H9 (cell line): ENCODE measurements at regions not wholly inside any gene's neighbourhood (a gene's known extent, or its start where the extent isn't known, plus 50 kb on each side); places are given as distances from the start of the nearest gene placed in this dataset.

ENCODE experiments used
- DNase-seq: peaks from one replicate; pipeline ENCODE4 v3.0.0-alpha.2; 2017
- H2AFZ ChIP-seq: one replicate; pipeline ENCODE4 v1.6.1; 2013; ENCODE audit warnings: mild to moderate bottlenecking, low read length, control low read depth, moderate library complexity
- H2AK5ac ChIP-seq: 2 replicates; pipeline ENCODE4 v1.6.1; 2013; ENCODE audit warnings: low read length, control low read depth, mixed read lengths; ENCODE audit not compliant: insufficient read length
- H2BK120ac ChIP-seq: one replicate; pipeline ENCODE4 v1.6.1; 2013; ENCODE audit warnings: low read depth, mild to moderate bottlenecking, low read length, control low read depth, inconsistent platforms; ENCODE audit not compliant: poor library complexity, severe bottlenecking
- H2BK12ac ChIP-seq: 2 replicates; pipeline ENCODE4 v1.6.1; 2013; ENCODE audit warnings: low read length, control low read depth, mixed read lengths, low read depth; ENCODE audit not compliant: insufficient read length
- H2BK15ac ChIP-seq: 2 replicates; pipeline ENCODE4 v1.6.1; 2013; ENCODE audit warnings: low read depth, low read length, control low read depth
- H2BK20ac ChIP-seq: one replicate; pipeline ENCODE4 v1.6.1; 2013; ENCODE audit warnings: low read depth, mild to moderate bottlenecking, low read length, control low read depth, inconsistent platforms; ENCODE audit not compliant: poor library complexity, severe bottlenecking
- H2BK5ac ChIP-seq: 2 replicates; pipeline ENCODE4 v1.6.1; 2013; ENCODE audit warnings: low read length, control low read depth, mixed read lengths; ENCODE audit not compliant: insufficient read length
- H3K14ac ChIP-seq: 2 replicates; pipeline ENCODE4 v1.6.1; 2013; ENCODE audit warnings: low read length, control low read depth; ENCODE audit not compliant: insufficient read depth
- H3K18ac ChIP-seq: 2 replicates; pipeline ENCODE4 v1.6.1; 2013; ENCODE audit warnings: low read depth, mild to moderate bottlenecking, mixed read lengths, low read length, control low read depth; ENCODE audit not compliant: insufficient read length
- H3K23ac ChIP-seq: 2 replicates; pipeline ENCODE4 v1.6.1; 2013; ENCODE audit warnings: low read length, control low read depth, mixed read lengths, low read depth; ENCODE audit not compliant: insufficient read length
- H3K23me2 ChIP-seq: 2 replicates; pipeline ENCODE4 v1.6.1; 2013; ENCODE audit warnings: low read depth, mild to moderate bottlenecking, mixed read lengths, low read length, control low read depth; ENCODE audit not compliant: insufficient read length, poor library complexity, severe bottlenecking
- H3K27ac ChIP-seq: 2 replicates; pipeline ENCODE4 v1.5.1; 2013; ENCODE audit warnings: low read length, control low read depth, mixed read lengths, low read depth; ENCODE audit not compliant: insufficient read length
- H3K27me3 ChIP-seq: 2 replicates; pipeline ENCODE4 v1.6.1; 2013; ENCODE audit warnings: low read length, control low read depth, inconsistent platforms; ENCODE audit not compliant: insufficient read depth
- H3K4ac ChIP-seq: 2 replicates; pipeline ENCODE4 v1.6.1; 2013; ENCODE audit warnings: low read depth, mild to moderate bottlenecking, control low read depth, inconsistent platforms, low read length, moderate library complexity
- H3K4me1 ChIP-seq: 2 replicates; pipeline ENCODE4 v1.6.1; 2013; ENCODE audit warnings: low read length, control low read depth, inconsistent platforms; ENCODE audit not compliant: insufficient read depth
- H3K4me2 ChIP-seq: 2 replicates; pipeline ENCODE4 v1.6.1; 2013; ENCODE audit warnings: low read length, control low read depth, mixed read lengths; ENCODE audit not compliant: insufficient read length, insufficient read depth
- H3K56ac ChIP-seq: 2 replicates; pipeline ENCODE4 v1.6.1; 2013; ENCODE audit warnings: low read depth, mild to moderate bottlenecking, mixed read lengths, low read length, control low read depth; ENCODE audit not compliant: insufficient read length
- H3K79me1 ChIP-seq: 2 replicates; pipeline ENCODE4 v1.6.1; 2013; ENCODE audit warnings: low read depth, mild to moderate bottlenecking, moderate library complexity, low read length, control low read depth, inconsistent platforms; ENCODE audit not compliant: insufficient read depth, poor library complexity, severe bottlenecking
- H3K79me2 ChIP-seq: 2 replicates; pipeline ENCODE4 v1.6.1; 2013; ENCODE audit warnings: low read length, control low read depth, inconsistent platforms; ENCODE audit not compliant: insufficient read depth
- H3K9ac ChIP-seq: 2 replicates; pipeline ENCODE4 v1.6.1; 2013; ENCODE audit warnings: low read length, control low read depth, mixed read lengths; ENCODE audit not compliant: insufficient read length; ENCODE audit errors: extremely low read depth
- H3K9me3 ChIP-seq: one replicate; pipeline ENCODE4 v1.6.1; 2013; ENCODE audit warnings: low read depth, low read length, inconsistent platforms; ENCODE audit not compliant: control insufficient read depth
- H3T11ph ChIP-seq: one replicate; pipeline ENCODE4 v1.6.1; 2013; ENCODE audit warnings: mild to moderate bottlenecking, low read length, control low read depth, inconsistent platforms
- H4K20me1 ChIP-seq: one replicate; pipeline ENCODE4 v1.6.1; 2013; ENCODE audit not compliant: control insufficient read depth, insufficient read length, insufficient read depth
- H4K5ac ChIP-seq: 2 replicates; pipeline ENCODE4 v1.6.1; 2013; ENCODE audit warnings: low read depth, mild to moderate bottlenecking, mixed read lengths, low read length, control low read depth; ENCODE audit not compliant: insufficient read length
- H4K8ac ChIP-seq: replicated peaks from 2 replicates; pipeline ENCODE4 v1.6.1; 2013; ENCODE audit warnings: low read length, control low read depth, mixed read lengths, low read depth; ENCODE audit not compliant: insufficient read length
- H4K91ac ChIP-seq: 2 replicates; pipeline ENCODE4 v1.6.1; 2013; ENCODE audit warnings: low read depth, mild to moderate bottlenecking, moderate library complexity, mixed read lengths, low read length, control low read depth; ENCODE audit not compliant: insufficient read length
- H3K27ac Mint-ChIP-seq, 3 experiments: 2 replicates in 2 of 3; 3 replicates in 1 of 3; pipeline ENCODE4 v1.8.0; 2020 to 2021; ENCODE audit warnings: mixed read lengths in 3 of 3, mild to moderate bottlenecking in 1 of 3, moderate library complexity in 1 of 3
- H3K27me3 Mint-ChIP-seq: 2 replicates; pipeline ENCODE4 v1.8.0; 2021; ENCODE audit warnings: low read depth, mild to moderate bottlenecking, moderate library complexity, mixed read lengths
- H3K36me3 Mint-ChIP-seq, 3 experiments: 2 replicates in 2 of 3; 3 replicates in 1 of 3; pipeline ENCODE4 v1.8.0; 2020 to 2021; ENCODE audit warnings: low read depth in 3 of 3, mixed read lengths in 3 of 3; ENCODE audit not compliant: insufficient read depth in 1 of 3
- H3K4me1 Mint-ChIP-seq, 2 experiments: 2 replicates each; pipeline ENCODE4 v1.8.0; 2020; ENCODE audit warnings: mixed read lengths in 2 of 2
- H3K4me3 Mint-ChIP-seq, 2 experiments: 2 replicates in 1 of 2; 3 replicates in 1 of 2; pipeline ENCODE4 v1.8.0; 2020 to 2021; ENCODE audit warnings: mild to moderate bottlenecking in 2 of 2, mixed read lengths in 2 of 2, moderate library complexity in 1 of 2
- H3K9me3 Mint-ChIP-seq, 2 experiments: 2 replicates in 1 of 2; 3 replicates in 1 of 2; pipeline ENCODE4 v1.8.0; 2020; ENCODE audit warnings: mild to moderate bottlenecking in 2 of 2, mixed read lengths in 2 of 2, moderate library complexity in 1 of 2
- WGBS: extraction: QIAGEN DNeasy Blood & Tissue Kit; methylation state at CpG from one replicate; pipeline ENCODE4 v1.1.7; 2013; ENCODE audit warnings: missing lambda C conversion rate, low lambda C conversion rate, mixed read lengths; ENCODE audit not compliant: insufficient read length; ENCODE audit errors: extremely low coverage; 5-methylcytosine and 5-hydroxymethylcytosine counted together
- TF ChIP-seq, protein P1 (sequence below): fragments of 200-600 bp; sonication (generic); conservative IDR thresholded peaks from 3 replicates; pipeline ENCODE4 v1.8.0; 2021; ENCODE audit warnings: antibody characterized with exemption, mild to moderate bottlenecking

- Histone ChIP-seq H3K23ac (no peak overlapping the region), H4K5ac (no peak overlapping the region), H3K79me2 (no peaks in the 10 kb centered on the region), H3K9ac (no peak overlapping the region), H3K27ac (no peak overlapping the region), H2AK5ac (no peak overlapping the region), H3K79me1 (no peaks in the 10 kb centered on the region), H2BK5ac (no peak overlapping the region), H2BK12ac (no peak overlapping the region), H4K20me1 (no peaks in the 10 kb centered on the region), H3T11ph (no peak overlapping the region), H2BK15ac (no peak overlapping the region), H3K4me1 (no peaks in the 10 kb centered on the region; the same call in 1 of the 2 replicates), H2BK120ac (no peak overlapping the region), H3K18ac (no peak overlapping the region), H3K4me2 (no peak overlapping the region), H4K8ac (no peak overlapping the region), H3K27me3 (no peaks in the 10 kb centered on the region), H2BK20ac (no peak overlapping the region), H3K56ac (no peak overlapping the region), H3K14ac (no peak overlapping the region), H4K91ac (no peak overlapping the region), H3K4ac (no peak overlapping the region), H3K23me2 (no peaks in the 10 kb centered on the region), H3K9me3 (no peaks in the 10 kb centered on the region), H2AFZ (no peak overlapping the region)
- Mint-ChIP-seq H3K27ac (no peak overlapping the region), H3K4me1 (peaks cover 6 to 7% of the 10 kb centered on the region in 2 experiments), H3K4me3 (no peak overlapping the region), H3K9me3 (peaks cover 10 to 11% of the 10 kb centered on the region in 2 experiments; a peak in 4 of 5 replicates), H3K36me3 (peaks cover 2 to 13% (median 5%) of the 10 kb centered on the region in 3 experiments; a peak in 6 of 7 replicates), H3K27me3 (no peaks in the 10 kb centered on the region; the same call in 1 of the 2 replicates)
- WGBS: no CpG with 5 or more reads among the region's 2 CpGs
- TF ChIP-seq, protein P1, sequence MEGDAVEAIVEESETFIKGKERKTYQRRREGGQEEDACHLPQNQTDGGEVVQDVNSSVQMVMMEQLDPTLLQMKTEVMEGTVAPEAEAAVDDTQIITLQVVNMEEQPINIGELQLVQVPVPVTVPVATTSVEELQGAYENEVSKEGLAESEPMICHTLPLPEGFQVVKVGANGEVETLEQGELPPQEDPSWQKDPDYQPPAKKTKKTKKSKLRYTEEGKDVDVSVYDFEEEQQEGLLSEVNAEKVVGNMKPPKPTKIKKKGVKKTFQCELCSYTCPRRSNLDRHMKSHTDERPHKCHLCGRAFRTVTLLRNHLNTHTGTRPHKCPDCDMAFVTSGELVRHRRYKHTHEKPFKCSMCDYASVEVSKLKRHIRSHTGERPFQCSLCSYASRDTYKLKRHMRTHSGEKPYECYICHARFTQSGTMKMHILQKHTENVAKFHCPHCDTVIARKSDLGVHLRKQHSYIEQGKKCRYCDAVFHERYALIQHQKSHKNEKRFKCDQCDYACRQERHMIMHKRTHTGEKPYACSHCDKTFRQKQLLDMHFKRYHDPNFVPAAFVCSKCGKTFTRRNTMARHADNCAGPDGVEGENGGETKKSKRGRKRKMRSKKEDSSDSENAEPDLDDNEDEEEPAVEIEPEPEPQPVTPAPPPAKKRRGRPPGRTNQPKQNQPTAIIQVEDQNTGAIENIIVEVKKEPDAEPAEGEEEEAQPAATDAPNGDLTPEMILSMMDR: no peak
- no peak for DNase-seq
These were observed 440.7 kb upstream of the KCNMB2 start for GRCh38 chr3:178095522-178095921.
